ENCODE measurements at regions not wholly inside any gene's neighbourhood (a gene's known extent, or its start where the extent isn't known, plus 50 kb on each side); places are given as distances from the start of the nearest gene placed in this dataset.

DNA sequence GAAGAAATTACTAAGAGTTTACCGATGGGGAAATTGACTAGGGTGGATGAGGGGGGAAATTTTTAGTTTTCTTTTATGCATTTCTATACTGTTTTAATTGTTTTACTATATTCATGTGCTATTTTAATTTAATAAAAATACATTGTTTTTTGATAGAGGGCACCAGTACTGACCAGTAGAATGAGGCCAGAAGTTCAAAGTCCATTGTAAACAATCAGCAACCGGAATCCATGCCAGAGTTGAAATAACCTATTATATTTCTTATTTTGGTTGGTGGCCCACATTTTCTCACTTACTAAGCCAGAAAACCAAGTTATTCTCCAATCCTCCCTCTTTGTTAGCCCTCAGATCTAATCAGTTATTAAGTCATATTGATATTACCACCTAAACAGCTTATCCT, 595.9 kb downstream of the SMARCA1 start:
- H3K4me2 ChIP-seq (ENCODE audit: low read length), result no peak overlapping the region
- no peaks in the 10 kb centered on the region for H3K79me2 ChIP-seq
- no peaks in the 10 kb centered on the region for H3K36me3 ChIP-seq (ENCODE audit: control insufficient read depth, insufficient read depth, low read length)
- H2AFZ ChIP-seq, result no peak overlapping the region
- no peaks in the 10 kb centered on the region for H3K9me3 ChIP-seq (ENCODE audit: control insufficient read depth, low read length)
- no peaks in the 10 kb centered on the region for H3K27me3 ChIP-seq (ENCODE audit: control insufficient read depth, insufficient read depth, low read length)
- H3K4me3 ChIP-seq (ENCODE audit: low read depth, low read length), result no peak overlapping the region
- TF ChIP-seq, protein P1, sequence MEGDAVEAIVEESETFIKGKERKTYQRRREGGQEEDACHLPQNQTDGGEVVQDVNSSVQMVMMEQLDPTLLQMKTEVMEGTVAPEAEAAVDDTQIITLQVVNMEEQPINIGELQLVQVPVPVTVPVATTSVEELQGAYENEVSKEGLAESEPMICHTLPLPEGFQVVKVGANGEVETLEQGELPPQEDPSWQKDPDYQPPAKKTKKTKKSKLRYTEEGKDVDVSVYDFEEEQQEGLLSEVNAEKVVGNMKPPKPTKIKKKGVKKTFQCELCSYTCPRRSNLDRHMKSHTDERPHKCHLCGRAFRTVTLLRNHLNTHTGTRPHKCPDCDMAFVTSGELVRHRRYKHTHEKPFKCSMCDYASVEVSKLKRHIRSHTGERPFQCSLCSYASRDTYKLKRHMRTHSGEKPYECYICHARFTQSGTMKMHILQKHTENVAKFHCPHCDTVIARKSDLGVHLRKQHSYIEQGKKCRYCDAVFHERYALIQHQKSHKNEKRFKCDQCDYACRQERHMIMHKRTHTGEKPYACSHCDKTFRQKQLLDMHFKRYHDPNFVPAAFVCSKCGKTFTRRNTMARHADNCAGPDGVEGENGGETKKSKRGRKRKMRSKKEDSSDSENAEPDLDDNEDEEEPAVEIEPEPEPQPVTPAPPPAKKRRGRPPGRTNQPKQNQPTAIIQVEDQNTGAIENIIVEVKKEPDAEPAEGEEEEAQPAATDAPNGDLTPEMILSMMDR (IDR thresholded peaks at IDR 0.05), result no peak
- H3K9ac ChIP-seq, result no peak overlapping the region
- no peak overlapping the region for H3K27ac ChIP-seq
- no peaks in the 10 kb centered on the region for H3K4me1 ChIP-seq

DNA sequence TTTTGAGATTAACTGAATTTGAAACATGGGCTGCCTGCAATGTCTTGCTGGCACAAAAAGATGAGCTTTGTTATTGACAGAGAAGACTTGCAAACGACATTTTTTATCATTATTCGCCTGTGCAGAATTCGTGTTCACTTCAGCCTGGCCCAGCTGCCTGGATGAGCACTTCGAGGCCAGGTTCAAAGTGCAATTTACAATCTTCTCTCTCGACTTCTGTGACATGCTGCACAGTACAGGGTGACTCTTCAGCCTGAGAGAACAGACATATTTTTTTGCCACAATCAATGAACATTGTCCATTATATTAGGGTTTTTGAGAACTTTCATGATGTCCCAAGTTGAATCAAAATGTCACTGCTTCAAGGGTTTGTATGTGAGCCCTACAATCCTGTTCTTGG, 616.5 kb downstream of the SMARCA1 start:
- TF ChIP-seq, protein P1 (IDR thresholded peaks at IDR 0.05), result no peak
- Histone ChIP-seq H3K36me3 (ENCODE audit: control insufficient read depth, insufficient read depth, low read length) (no peaks in the 10 kb centered on the region), H3K27me3 (ENCODE audit: control insufficient read depth, insufficient read depth, low read length) (no peaks in the 10 kb centered on the region), H3K9ac (no peak overlapping the region), H3K9me3 (ENCODE audit: control insufficient read depth, low read length) (no peaks in the 10 kb centered on the region), H3K4me2 (ENCODE audit: low read length) (no peak overlapping the region), H3K4me3 (ENCODE audit: low read depth, low read length) (no peak overlapping the region), H2AFZ (no peak overlapping the region), H3K27ac (no peak overlapping the region), H3K79me2 (no peaks in the 10 kb centered on the region), H3K4me1 (no peaks in the 10 kb centered on the region)

DNA sequence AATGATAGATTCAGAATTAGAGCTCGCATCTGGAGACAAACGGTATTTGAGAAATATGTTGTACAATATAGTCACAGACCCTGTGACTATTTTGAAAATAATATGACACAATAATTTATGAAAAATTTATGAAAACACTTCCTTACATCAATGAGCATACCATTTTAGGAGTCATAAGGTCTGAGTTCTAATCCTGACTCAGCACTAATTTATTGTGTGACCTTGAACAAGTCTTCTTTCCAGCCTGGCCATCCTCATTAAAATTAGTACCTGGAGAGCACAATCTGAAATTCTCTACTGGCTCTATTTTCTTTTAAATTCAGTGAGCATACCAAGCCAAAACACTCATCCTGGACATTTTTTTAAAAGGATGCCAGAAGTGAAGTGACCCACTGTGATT, 622.3 kb downstream of the SMARCA1 start:
- Histone ChIP-seq H3K79me2 (no peaks in the 10 kb centered on the region), H3K27me3 (ENCODE audit: control insufficient read depth, insufficient read depth, low read length) (no peaks in the 10 kb centered on the region), H3K4me2 (ENCODE audit: low read length) (no peak overlapping the region), H3K36me3 (ENCODE audit: control insufficient read depth, insufficient read depth, low read length) (no peaks in the 10 kb centered on the region), H3K4me3 (ENCODE audit: low read depth, low read length) (no peak overlapping the region), H2AFZ (no peak overlapping the region), H3K4me1 (no peaks in the 10 kb centered on the region), H3K9ac (no peak overlapping the region), H3K9me3 (ENCODE audit: control insufficient read depth, low read length) (no peaks in the 10 kb centered on the region), H3K27ac (no peak overlapping the region)
- TF ChIP-seq, protein P1 (IDR thresholded peaks at IDR 0.05), result no peak

DNA sequence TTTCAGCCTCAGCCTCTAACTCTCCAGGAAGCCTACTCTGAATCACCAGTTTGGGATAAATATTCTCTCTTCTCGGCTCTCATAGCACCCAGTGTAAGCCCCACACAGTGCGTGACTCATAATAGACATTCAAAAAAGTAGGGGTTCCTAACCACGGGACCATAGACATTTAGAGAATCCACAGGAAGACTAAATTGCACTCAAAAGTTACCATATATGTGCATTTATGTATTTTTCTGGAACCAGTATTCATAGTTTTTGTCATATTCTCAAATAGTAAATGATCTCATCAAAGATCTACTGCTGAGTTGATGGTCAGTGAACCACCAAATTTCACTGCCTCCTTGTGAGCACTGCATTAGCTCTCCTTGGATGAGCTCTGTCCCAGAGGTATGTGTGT, 625.7 kb downstream of the SMARCA1 start:
- Histone ChIP-seq H3K4me3 (ENCODE audit: low read depth, low read length) (no peak overlapping the region), H3K9ac (no peak overlapping the region), H3K4me2 (ENCODE audit: low read length) (no peak overlapping the region), H3K27ac (no peak overlapping the region), H3K9me3 (ENCODE audit: control insufficient read depth, low read length) (no peaks in the 10 kb centered on the region), H3K36me3 (ENCODE audit: control insufficient read depth, insufficient read depth, low read length) (no peaks in the 10 kb centered on the region), H2AFZ (no peak overlapping the region), H3K79me2 (no peaks in the 10 kb centered on the region), H3K27me3 (ENCODE audit: control insufficient read depth, insufficient read depth, low read length) (no peaks in the 10 kb centered on the region), H3K4me1 (no peaks in the 10 kb centered on the region)
- TF ChIP-seq, protein P1 (IDR thresholded peaks at IDR 0.05), result no peak

DNA sequence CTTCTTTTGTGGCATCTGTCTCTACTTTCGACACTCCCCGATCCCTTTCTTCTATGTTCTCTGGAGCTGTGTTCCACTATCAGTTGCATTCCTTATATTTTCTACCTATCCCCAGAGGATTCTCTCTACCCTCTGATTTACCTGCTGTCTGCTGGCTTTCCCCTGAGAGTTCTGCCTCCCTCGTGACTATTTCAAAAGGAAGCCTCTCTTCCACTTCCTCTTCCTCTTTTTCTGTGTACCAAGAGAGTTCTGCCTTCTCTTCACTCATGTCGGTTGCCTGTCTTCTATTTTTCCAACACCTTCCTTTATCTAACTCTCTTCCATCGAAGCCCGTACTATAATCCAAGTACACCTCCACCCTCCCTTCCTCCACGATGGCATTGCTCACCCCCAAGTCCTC, 631.7 kb downstream of the SMARCA1 start:
- TF ChIP-seq, protein P1 (IDR thresholded peaks at IDR 0.05), result no peak

More for the DNA sequence above, 631.7 kb downstream of the SMARCA1 start:
- H3K4me2 ChIP-seq (ENCODE audit: low read length), result no peak overlapping the region
- H3K9ac ChIP-seq, result no peak overlapping the region
- no peaks in the 10 kb centered on the region for H3K36me3 ChIP-seq (ENCODE audit: control insufficient read depth, insufficient read depth, low read length)
- no peak overlapping the region for H2AFZ ChIP-seq
- H3K4me1 ChIP-seq, result no peaks in the 10 kb centered on the region
- no peaks in the 10 kb centered on the region for H3K79me2 ChIP-seq
- no peaks in the 10 kb centered on the region for H3K9me3 ChIP-seq (ENCODE audit: control insufficient read depth, low read length)
- H3K27ac ChIP-seq, result no peak overlapping the region
- H3K4me3 ChIP-seq (ENCODE audit: low read depth, low read length), result no peak overlapping the region
- no peaks in the 10 kb centered on the region for H3K27me3 ChIP-seq (ENCODE audit: control insufficient read depth, insufficient read depth, low read length)

All from parathyroid adenoma (tissue), 2 donors.